ENCODE measurements at regions not wholly inside any gene's neighbourhood (a gene's known extent, or its start where the extent isn't known, plus 50 kb on each side); places are given as distances from the start of the nearest gene placed in this dataset.
"Not testable (repeated sequence)": the region's sequence is repeated elsewhere in the genome, so short reads cannot be mapped to it uniquely, and the experiment has no call there.

DNA sequence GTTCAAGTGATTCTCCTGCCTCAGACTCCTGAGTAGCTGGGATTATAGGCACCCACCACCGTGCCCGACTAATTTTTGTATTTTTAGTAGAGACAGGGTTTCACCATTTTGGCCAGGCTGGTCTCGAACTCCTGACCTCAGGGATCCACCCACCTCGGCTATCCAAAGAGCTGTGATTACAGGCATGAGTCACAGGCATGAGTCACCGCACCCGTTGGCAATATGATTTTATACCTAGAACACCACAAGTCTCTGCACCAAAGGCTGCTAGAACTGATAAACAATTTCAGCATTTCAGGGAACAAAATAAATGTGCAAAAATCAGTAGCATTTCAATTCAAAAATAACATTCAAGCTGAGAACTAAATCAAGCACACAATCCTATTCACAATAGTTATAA, 1177.6 kb downstream of the STIM2 start:
- TF ChIP-seq, protein P1, sequence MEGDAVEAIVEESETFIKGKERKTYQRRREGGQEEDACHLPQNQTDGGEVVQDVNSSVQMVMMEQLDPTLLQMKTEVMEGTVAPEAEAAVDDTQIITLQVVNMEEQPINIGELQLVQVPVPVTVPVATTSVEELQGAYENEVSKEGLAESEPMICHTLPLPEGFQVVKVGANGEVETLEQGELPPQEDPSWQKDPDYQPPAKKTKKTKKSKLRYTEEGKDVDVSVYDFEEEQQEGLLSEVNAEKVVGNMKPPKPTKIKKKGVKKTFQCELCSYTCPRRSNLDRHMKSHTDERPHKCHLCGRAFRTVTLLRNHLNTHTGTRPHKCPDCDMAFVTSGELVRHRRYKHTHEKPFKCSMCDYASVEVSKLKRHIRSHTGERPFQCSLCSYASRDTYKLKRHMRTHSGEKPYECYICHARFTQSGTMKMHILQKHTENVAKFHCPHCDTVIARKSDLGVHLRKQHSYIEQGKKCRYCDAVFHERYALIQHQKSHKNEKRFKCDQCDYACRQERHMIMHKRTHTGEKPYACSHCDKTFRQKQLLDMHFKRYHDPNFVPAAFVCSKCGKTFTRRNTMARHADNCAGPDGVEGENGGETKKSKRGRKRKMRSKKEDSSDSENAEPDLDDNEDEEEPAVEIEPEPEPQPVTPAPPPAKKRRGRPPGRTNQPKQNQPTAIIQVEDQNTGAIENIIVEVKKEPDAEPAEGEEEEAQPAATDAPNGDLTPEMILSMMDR (IDR thresholded peaks at IDR 0.05; ENCODE audit: low read depth, low read length, poor library complexity, severe bottlenecking): not testable (repeated sequence)
- TF ChIP-seq EZH2phosphoT487 (IDR thresholded peaks at IDR 0.05; ENCODE audit: borderline replicate concordance, low read length): not testable (repeated sequence)

All from DOHH2 (cell line).